A673 (cell line): ENCODE measurements at regions not wholly inside any gene's neighbourhood (a gene's known extent, or its start where the extent isn't known, plus 50 kb on each side); places are given as distances from the start of the nearest gene placed in this dataset.

ENCODE experiments used
- BruUV-seq: library from RNA; stranded (reverse); fragments of 400-500 nt; replicated peaks from 2 replicates; lab custom pipeline; 2021; lab: Mats Ljungman, UMichigan
- CTCF ChIA-PET: fragments of 300-600 bp; sonication (Branson Sonifier 250); formaldehyde crosslinking; loops from one replicate; lab custom pipeline; 2022; ENCODE audit warnings: antibody characterized with exemption; lab: Charles Lee
- POLR2A ChIA-PET: fragments of 300-600 bp; sonication (Branson Sonifier 250); formaldehyde crosslinking; loops from one replicate; lab custom pipeline; 2022; ENCODE audit warnings: antibody characterized with exemption; ENCODE audit not compliant: low non-redundant PET; lab: Charles Lee
- DNase-seq: peaks from one replicate; pipeline ENCODE4 v3.0.0-alpha.2; 2015; ENCODE audit warnings: low spot score
- H3K27ac ChIP-seq: fragments of 200-600 bp; sonication (generic); 2 replicates; pipeline ENCODE4 v1.5.1; 2016; ENCODE audit warnings: mixed run types, low read depth, mild to moderate bottlenecking, mixed read lengths, antibody characterized with exemption, low read length; ENCODE audit not compliant: poor library complexity, severe bottlenecking
- H3K27me3 ChIP-seq: fragments of 200-600 bp; sonication (generic); replicated peaks from 2 replicates; pipeline ENCODE4 v1.6.1; 2017; ENCODE audit warnings: mixed run types, low read depth, mild to moderate bottlenecking, mixed read lengths, antibody characterized with exemption, low read length; ENCODE audit not compliant: insufficient read depth, poor library complexity
- H3K36me3 ChIP-seq: fragments of 200-600 bp; sonication (generic); 2 replicates; pipeline ENCODE4 v1.6.1; 2016; ENCODE audit warnings: mixed run types, mild to moderate bottlenecking, mixed read lengths, antibody characterized with exemption, low read length; ENCODE audit not compliant: insufficient read depth, poor library complexity, severe bottlenecking
- H3K4me1 ChIP-seq: fragments of 200-600 bp; sonication (generic); 2 replicates; pipeline ENCODE4 v1.6.1; 2017; ENCODE audit warnings: mixed run types, mild to moderate bottlenecking, mixed read lengths, antibody characterized with exemption, low read length; ENCODE audit not compliant: insufficient read depth, poor library complexity, severe bottlenecking
- H3K4me3 ChIP-seq: fragments of 200-600 bp; sonication (generic); 2 replicates; pipeline ENCODE4 v1.5.1; 2016; ENCODE audit warnings: low read depth, mixed run types, mild to moderate bottlenecking, mixed read lengths, low read length; ENCODE audit not compliant: poor library complexity, severe bottlenecking
- H3K9me3 ChIP-seq: fragments of 200-600 bp; sonication (generic); 2 replicates; pipeline ENCODE4 v1.6.1; 2016; ENCODE audit warnings: mixed run types, low read depth, mild to moderate bottlenecking, mixed read lengths, antibody characterized with exemption, low read length; ENCODE audit not compliant: poor library complexity, severe bottlenecking
- CTCF ChIP-seq: fragments of 300-800, 200-600 bp; sonication (generic); conservative IDR thresholded peaks from 2 replicates; pipeline ENCODE4 v1.5.1; 2017; ENCODE audit warnings: low read depth, mild to moderate bottlenecking, antibody characterized with exemption, low read length, moderate library complexity, mixed read lengths
- EZH2 ChIP-seq: fragments of 200-600 bp; sonication (generic); IDR thresholded peaks from 2 replicates; pipeline ENCODE4 v1.6.1; 2017; ENCODE audit warnings: borderline replicate concordance, low read depth, mild to moderate bottlenecking, mixed read lengths, antibody characterized with exemption, low read length; ENCODE audit not compliant: poor library complexity, severe bottlenecking
- intact Hi-C: fragments of 100-400 bp; cut with micrococcal nuclease; formaldehyde crosslinking; loops from one replicate; pipeline ENCODE4 v1.10.0; 2022; ENCODE audit not compliant: unreplicated experiment

DNA sequence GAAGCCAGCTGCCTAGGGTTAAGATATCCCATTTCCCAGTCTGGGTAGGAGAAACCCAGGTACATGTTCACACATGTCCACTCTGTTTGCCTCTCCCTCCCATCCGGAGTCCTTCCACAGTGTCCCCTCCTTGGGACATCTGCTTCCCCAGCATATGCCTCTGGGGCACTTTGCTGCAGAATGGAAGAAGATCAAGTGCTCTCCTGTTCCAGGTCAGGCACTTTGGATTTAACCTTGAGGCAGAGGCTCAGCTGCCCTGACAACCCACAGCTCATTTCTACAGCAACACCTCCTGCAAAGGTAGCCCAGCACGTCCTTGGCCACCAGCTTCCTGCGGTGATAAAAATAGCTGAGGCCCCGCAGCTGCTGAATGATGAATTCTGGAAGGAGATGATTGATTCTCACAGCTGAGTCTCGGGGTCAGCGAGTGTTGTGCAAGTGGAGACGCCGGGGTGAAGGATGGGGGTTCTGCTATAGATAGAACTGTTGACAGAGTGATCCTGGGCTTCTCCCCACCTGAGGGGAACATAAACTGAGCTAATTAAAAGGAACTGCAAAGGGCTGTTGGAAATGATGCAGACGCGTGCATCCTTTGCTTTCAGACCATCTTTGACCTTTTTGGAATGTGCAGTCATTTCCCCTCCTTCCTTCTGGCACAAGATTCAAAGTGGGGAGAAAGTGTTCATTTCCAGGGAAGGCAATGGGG is 145.0 kb downstream of the SLC38A6 start:
- peaks cover 4% of the 10 kb centered on the region for H3K9me3 ChIP-seq
- no TSS peak for BruUV-seq
- no peak for DNase-seq
- H3K27me3 ChIP-seq, result no peaks in the 10 kb centered on the region
- H3K4me1 ChIP-seq, result peaks cover 13% of the 10 kb centered on the region
- TF ChIP-seq CTCF, result no peak
- TF ChIP-seq EZH2, result no peak
- POLR2A ChIA-PET, result no interaction called here
- no peaks in the 10 kb centered on the region for H3K36me3 ChIP-seq
- H3K4me3 ChIP-seq, result no peak overlapping the region
- CTCF ChIA-PET, result no interaction called here
- intact Hi-C loops, result no loop called here
- no peak overlapping the region for H3K27ac ChIP-seq

- no peak overlapping the region for H3K27ac ChIP-seq
- H3K4me1 ChIP-seq, result peaks cover 9% of the 10 kb centered on the region
- H3K4me3 ChIP-seq, result no peak overlapping the region
- H3K27me3 ChIP-seq, result no peaks in the 10 kb centered on the region
- DNase-seq, result no peak
- intact Hi-C loops, result no loop called here
- TF ChIP-seq CTCF (no peak), EZH2 (no peak)
- no peaks in the 10 kb centered on the region for H3K36me3 ChIP-seq
- POLR2A ChIA-PET, result no interaction called here
- peaks cover 10% of the 10 kb centered on the region for H3K9me3 ChIP-seq
- CTCF ChIA-PET, result no interaction called here
- BruUV-seq, result no TSS peak
These were observed 144.2 kb downstream of the SLC38A6 start for GRCh38 chr14:61125041-61125866.

GRCh38 chr14:61122862-61123261 is 141.8 kb downstream of the SLC38A6 start:
- intact Hi-C loops, result no loop called here
- TF ChIP-seq EZH2 (no peak), CTCF (no peak)
- Histone ChIP-seq H3K9me3 (peaks cover 10% of the 10 kb centered on the region), H3K36me3 (no peaks in the 10 kb centered on the region), H3K27me3 (no peaks in the 10 kb centered on the region), H3K4me1 (peaks cover 4% of the 10 kb centered on the region), H3K27ac (no peak overlapping the region), H3K4me3 (no peak overlapping the region)
- no peak for DNase-seq
- CTCF ChIA-PET, result no interaction called here
- BruUV-seq, result no TSS peak
- POLR2A ChIA-PET, result no interaction called here
